Effector CD8-positive, alpha-beta T cell (primary cell): ENCODE measurements at regions not wholly inside any gene's neighbourhood (a gene's known extent, or its start where the extent isn't known, plus 50 kb on each side); places are given as distances from the start of the nearest gene placed in this dataset.

Experiments
- DNase-seq: peaks from one replicate; lab custom pipeline; 2025; lab: John Stamatoyannopoulos, UW

DNA sequence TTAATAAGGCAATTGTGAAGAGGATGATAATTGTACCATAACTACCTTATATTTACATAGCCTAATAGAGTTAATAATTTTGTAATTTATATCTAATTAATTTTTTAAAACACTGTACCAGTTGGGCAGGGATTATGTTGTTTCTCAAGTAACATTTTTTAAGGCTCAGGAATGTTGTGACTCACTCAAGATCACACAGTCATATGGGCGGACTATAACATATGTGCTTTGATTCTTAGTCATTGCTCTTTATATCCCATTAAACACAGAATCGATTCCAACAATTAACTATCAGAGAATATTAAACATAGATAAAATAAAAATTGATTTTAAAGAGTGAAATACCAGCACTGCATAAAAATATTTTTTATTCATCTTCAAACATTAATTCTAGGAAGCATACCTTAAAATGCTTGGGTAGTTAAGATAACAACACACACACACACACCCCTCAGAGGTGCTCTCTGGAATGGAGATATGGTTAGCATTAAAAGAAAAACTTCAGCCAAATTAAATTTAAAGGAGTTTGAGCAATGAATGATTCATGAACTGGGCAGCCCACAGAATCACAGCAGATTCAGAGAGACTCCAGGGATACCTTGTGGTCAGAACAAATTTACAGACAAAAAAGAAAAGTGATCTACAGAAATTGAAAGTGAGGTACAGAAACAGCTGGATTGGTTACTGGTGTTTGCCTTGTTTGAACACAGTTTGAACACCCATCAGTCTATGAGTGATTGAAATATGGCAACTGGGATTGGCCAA, 869.4 kb upstream of the ID2 start:
- DNase-seq = no peak

DNA sequence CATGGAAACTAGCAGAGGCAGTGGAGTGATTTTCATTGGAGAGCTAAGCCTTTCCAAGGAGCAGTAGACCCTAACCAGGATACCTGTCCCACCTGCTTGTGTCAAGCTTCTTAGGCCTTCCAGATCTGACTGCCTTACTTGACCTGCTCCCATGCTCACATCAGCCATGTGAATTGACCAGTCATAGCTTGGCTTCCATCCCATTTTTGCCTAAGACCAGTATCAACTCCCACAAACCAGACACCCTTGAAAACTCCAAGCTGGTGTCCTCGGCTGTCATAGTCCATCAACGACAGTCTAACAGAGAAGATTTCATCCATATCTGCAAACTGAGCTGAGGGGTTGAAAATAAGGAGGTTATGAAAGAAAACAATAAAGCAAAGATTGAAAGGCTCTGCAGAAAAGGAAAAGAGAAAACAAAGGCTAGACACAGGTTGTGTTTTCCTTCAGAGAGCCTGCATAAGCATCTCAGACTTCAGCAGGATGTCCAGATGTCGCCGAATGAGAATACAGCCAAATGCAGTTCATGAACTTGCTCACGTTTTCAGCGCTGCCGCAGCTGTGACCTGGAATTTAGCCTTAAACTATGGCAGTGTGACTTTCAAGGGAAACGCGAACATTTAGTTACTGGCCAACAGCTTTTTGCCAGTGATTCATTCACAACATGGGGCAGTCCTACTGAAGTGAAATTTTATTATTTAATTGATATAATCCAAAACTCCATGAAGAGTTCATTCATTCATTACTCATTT, 868.1 kb upstream of the ID2 start:
- no peak for DNase-seq

DNA sequence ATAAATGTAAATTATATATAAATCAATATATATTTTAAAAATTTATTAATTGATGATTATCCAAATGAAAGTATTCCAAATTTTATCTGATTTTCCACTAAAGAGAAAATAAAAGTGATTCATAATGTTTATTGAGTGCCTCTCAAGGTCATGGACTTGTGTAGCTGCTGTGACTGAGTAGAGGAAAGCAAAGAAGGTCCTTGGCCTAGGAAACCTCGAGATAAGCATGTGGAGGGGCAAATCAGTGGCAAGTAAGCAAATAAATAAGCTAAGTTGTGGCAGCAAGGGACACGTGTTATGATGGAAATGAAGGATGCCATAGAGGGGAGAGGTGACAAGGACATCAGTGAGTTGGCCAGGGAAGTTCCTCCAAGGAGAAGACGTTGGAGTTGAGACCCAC, 866.1 kb upstream of the ID2 start:
- no peak for DNase-seq

DNA sequence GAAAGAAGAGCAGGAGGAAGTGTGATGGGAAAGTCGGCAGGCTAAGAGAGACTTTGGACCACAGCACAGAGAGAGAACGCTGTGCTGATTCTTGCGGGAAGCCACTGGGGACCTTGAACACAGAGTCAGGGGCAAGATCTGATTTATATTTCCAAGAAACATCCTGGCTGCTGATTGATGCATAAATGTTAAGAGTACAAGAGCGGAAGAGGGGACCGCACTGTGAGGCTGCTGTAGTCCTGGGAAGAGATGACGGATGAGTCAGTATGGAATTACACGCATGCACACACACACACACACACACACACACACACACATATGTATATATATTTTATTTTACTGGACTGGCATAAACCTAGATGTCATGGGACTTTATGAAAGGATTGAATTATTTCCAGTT, 865.6 kb upstream of the ID2 start:
- DNase-seq = no peak

DNA sequence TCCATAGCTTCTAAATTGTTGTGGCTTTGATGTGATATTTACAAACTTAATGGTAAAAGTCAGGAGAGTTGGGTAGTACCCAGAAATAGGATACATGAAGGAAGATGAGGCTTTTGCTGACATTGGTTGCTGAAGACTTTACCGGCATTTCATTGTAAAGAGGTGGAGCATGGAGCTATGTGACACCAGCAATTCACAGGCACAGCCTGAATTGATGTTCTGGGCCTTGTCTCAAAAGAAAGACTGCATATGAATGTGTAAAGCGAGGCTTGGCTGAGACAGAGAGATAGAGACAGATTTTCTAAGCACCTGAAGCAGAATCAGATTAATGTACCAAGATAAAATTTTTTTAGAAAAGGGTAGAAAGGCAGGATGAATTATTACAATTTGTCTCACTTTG, 864.9 kb upstream of the ID2 start:
- DNase-seq = no peak

DNA sequence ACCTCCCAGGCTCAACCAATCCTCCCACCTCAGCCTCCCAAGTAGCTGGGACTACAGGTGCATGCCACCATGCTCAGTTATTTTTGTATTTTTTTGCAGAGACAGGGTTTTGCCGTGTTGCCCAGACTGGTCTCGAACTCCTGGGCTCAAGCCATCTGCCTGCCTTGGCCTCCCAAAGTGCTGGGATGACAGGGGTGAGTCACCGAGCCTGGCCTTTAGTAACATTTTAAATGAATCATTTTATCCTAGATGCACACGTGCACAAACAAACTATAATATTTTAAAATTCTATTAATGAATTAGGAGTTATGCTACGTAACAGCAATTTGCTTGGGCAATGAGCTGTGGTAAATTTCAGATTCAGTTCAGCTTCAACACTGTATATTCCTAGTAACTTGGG, 862.5 kb upstream of the ID2 start:
- no peak for DNase-seq

DNA sequence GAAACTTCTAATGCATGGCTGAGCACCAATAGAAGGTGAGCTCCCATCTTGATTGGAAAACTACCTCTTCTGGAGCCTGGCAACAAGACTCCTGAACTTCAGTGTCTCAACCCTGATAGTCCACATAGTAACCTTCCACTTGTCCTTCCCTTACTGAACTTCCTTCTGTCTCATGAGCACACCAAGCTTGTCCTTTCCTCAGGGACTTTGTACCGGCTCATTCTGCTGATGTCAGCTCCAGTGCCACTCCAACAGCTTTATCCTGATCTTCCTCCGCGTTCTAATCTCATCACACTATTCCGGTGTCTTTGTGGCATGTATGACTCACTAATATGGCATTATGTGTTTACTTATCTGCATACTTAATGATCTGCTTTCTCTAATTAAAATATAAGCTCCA, 862.0 kb upstream of the ID2 start:
- no peak for DNase-seq

DNA sequence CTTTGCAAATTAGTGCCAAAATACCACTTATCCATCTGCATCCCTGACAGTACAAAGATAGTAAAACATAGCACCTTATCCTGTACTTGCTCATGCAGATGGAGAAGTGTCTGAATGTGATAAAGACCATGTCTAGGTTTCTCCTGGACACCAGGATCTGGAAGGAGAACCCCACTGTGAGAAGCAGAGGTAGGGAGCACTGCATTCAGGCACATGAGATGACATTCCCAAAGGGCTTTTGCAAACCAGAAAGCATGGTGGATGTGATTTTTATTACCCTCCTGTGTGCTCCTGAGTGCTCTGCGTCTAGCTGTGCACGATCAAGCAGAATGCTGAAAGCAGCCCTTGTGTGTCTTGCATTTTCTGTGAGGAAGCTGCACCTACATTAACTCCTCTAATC, 857.6 kb upstream of the ID2 start:
- DNase-seq = no peak

DNA sequence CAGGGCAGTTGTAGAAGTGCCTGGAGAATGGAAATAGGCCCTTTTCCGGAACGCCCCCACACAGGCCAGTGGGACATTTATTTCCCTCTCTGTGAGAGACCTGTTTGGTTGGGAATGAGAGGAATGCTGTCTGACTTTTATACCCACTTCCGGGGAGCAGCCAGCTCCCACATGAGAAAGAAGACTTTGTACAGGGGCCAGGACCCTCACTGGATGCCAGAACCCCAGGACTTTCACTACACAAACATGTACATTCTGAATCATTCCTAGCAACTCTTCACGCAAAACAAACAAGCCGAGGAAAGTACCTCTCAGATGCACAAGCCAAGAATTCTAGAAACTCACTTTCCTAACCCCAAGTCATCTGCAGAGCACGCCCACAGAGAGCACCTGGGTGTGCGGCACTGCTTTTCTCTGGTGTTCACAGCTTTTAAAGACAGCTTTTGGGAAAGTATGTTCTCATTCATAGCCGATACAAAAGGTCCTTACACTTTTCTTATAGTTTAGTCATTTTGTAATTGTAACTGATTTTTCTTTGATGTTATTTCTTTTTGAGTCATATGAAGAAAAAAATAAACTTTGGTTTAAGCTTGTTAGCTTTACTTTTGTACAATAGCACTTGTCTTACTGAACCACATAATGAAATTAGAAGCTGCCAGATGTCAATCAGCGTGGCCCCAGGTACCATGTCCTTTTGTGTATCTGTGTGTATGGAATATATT, 856.1 kb upstream of the ID2 start:
- no peak for DNase-seq

DNA sequence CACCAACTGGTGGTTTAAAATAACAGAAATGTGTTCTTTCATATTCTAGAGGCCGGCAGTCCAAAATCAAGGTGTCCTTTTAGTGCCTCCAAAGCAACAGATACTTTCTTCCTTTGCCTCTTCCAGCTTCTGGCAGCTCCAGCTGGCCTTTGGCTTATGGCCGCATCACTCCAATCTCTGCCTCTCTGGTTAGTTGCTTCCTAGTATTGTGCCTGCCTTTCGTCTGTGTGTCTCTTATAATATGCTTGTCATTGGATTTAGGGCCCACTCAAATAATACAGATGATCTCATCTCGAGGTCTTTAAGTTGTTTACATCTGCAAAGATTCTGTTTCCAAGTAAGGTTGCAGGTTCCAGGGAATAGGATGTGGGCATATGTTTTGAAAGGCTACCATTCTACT, 855.2 kb upstream of the ID2 start:
- no peak for DNase-seq

DNA sequence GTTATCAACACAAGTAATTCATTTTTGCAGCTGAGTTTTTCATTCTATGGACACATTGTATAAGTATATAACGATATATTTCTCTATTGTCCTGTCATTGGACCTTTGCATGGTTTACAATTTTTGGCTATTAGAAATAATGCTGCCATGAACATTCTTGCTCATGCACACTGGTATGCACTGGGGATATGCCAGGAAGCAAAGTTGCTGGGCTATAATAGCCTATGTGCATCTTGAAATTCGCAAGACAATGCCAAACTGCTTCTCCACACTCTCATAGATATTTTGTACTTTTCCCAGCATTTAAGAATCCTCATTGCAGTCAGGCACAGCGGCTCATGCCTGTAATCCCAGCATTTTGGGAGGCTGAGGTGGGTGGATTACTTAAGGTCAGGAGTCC, 852.6 kb upstream of the ID2 start:
- no peak for DNase-seq

DNA sequence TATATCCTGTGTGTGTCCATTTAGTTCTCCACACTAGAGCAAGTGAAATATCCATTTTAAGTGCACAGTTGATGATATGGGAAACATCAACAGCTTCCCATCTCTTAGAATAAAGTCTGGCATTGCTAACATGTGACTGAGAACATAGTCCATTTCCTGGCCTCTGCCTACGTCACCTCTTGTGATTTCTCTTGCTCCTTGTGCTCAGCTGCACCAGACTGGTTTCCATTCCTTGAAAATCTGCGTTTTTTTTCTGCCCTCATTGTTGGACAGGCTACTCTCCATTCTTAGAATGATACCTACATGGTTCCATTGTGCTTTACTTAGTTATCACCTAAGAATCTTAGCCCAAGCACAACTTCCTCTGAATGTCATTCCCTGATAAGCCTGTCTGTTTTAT, 851.2 kb upstream of the ID2 start:
- no peak for DNase-seq

DNA sequence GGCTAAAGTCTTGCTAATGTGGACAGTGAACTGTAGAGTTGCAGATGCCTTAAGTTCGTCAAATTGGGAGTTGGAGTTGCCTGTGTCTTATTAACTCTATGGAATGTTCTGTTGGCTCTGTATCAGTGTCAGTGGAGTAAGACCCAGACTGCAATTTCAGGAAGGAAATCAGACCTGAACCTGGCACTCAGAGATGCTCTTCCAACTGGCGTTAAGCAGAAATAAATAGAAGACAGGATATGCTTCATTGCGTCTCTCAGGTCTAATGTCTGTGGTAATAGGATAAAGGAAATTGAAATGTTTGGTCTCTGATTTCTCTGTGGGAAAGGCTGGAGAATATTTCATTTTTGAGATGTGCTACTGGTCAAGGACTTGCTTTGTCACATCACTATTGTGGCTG, 846.7 kb upstream of the ID2 start:
- no peak for DNase-seq

DNA sequence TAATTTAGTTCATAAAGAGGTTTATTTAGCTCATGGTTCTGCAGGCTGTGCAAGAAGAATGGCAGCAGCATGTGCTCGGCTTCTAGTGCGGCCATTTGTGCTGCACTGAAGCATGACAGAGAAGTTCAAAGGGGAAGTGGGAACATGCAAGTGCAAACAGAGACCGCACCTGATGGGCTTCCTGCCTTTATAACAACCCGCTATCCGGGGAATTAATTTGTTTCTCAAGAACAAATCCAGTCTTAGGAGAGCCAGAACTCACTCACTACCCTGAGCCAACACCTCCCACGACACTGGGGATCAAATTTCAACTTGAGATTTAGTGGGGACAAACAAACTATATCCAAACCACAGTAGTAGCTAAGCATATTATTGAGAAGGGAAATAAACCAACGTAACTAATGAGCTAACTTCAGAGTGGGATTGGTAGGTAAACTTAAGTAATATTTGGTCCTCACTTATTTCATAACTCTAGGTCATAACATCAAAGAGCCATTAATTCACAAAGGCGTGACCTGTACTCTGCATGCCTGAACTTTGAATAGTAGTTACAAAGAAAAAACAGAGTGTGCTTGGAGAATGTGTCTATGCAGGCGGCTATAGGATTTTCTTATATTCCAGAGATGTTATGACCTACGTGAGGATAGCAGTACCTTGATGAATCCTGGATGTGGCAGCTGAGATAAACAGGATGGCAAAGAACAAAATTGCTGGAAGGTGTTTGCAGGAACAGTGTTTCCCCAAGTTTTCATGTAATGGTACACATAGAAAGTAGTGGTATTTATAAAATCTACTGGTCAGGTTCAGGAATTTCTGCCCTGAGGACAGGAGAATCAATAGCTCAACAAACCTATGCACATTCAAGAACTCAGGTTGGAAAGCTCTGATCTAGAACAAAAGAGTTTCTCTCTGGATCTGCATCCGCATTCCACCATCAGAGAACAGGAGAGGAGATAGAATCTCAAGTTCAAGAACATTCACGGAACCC, 845.9 kb upstream of the ID2 start:
- no peak for DNase-seq

DNA sequence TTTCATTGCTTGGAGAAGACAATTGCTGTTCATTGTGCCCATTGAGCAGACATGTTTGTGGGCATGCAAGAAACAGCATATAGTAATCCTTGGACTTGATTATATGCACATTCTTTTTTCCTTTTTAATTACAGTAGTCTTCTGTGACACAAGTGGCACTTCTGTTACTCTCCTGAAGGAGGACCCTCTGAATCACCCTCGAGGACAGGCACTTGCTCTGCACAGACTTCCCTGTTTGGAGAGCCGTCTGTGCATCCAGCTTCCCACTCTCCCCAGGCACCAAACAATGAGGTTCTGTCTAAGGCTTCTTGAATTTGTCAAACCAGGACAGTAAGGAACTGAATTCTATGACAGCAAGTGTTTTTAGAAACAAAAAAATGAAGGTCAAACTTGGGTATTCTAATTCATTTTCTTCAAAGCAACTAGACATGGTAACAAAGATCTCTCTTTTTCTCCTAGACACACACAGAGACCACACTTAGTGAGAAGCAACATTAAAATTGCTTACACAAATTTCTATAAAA, 844.6 kb upstream of the ID2 start:
- DNase-seq = no peak

DNA sequence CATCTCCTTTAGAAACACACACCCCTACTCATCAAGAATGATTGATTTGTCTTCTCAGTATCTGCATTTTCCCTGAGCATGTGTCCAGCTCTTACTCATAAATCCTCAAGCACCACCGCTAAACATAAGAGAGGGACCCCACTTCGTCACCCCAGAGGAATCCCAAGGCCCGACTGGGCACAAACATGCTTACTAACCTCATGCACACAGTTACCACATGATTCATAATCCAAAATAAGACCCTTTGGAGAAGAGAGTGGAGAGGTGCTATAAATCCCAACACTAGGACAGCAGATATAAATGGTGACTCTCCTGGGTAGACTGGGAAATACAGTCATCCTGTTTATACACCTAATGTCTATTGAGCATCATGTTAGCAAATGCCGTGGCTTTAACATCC, 843.2 kb upstream of the ID2 start:
- DNase-seq = no peak

DNA sequence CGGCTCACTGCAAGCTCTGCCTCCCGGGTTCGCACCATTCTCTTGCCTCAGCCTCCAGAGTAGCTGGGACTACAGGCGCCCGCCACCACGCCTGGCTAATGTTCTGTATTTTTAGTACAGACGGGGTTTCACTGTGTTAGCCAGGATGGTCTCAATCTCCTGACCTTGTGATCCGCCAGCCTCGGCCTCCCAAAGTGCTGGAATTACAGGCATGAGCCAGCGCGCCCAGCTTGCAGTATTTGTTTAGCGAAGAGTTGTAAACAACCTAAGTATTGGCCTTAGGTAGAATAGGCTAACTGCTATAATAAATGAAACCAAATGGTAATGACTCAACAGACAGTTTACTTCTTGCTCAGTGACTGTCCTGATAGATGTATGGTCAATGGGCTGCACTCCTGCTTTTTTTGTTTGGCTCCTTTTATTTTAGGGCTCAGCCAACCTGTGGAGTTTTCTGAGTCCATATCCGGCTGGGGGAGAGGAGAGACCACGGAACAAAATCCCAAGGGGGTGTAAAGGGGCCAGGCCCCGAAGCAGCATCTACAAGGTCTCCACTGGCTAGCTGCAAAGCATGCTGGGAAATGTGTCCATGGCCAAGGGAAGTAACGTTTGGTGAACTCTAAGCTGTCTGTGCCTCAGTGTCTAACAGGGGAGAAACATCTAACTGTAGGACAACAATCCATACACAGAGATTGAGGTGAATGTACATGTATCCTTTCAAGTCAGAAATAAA, 841.0 kb upstream of the ID2 start:
- DNase-seq = no peak

DNA sequence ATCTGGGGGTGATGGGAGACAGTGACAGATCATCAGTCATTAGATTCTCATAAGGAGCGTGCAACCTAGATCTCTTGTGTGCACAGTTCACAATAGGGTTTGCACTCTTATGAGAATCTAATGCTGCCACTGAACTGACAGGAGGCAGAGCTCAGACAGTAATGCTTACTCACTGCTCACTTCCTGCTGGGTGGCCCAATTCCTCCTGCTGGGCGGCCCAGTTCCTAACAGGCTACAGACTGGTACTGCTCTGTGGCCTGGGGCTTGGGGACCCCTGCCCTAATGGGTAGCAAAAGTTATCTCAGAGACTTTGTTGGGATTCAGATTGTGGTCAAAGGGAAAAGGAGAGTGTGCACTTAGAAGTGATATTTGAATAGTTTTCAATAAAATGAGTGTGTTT, 840.1 kb upstream of the ID2 start:
- DNase-seq = no peak

DNA sequence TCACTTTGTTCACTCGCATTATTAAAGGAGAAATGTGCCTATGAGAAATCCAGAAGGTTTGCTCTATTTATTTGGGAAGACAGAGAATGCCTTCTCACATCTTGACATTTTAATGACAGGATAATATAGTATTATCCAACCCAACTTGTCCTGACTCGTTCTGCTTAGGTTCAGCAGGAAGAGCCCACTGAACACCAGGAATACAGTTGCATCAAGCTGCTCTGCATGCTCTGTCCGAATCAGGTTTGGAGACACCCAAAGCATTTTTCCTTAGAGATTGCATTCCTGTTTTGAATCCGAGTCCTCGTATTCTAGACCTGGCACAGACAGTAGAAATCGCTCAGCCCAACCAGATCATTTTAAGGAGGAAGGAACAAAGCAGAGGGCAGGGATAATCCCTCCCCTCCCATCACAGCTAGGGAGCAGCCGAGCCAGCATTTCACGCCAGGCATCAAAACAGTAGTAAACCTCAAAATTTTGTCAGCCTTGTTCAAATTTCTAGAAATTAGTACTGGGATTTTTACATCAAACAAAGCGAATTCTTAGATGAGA, 837.4 kb upstream of the ID2 start:
- DNase-seq = no peak

DNA sequence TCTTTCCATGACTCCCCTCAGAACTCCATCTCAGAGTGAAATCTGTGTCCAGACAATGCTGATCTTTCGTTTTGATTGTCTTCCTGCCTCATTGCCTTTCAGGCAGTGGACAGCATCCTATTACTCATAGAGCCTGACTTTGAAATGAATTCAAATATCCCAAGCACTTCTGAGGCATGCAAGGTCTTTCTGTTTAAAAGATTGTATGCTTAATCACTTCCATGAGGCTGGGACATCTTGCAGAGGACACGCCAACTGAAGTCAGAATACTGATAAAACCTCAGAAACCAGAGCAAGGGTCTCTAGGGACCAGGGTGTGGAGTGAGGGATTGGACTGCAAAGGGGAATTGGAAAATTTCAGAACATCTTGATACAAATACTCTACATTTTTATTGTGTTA, 836.5 kb upstream of the ID2 start:
- no peak for DNase-seq

DNA sequence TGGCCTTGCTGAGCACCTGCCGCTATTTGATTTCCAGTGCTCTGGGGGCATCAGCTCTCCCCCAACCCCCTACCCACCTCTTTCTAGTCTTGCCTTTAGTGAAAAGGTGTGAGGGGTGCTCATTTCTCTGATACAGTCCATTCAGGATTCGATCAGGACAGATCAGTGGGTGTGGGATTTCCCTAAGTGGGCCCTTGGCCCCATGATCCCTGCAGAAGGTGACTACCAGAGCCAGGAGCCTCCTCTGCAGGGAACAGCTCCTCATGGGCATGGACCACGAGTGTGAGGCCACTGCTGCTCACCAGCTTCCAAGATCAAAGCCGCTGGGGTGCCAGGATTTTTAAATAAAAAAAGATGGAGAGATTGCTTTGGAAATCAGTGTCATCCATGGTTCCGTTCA, 835.2 kb upstream of the ID2 start:
- no peak for DNase-seq
